HG02759 (cell line): ENCODE measurements at regions not wholly inside any gene's neighbourhood (a gene's known extent, or its start where the extent isn't known, plus 50 kb on each side); places are given as distances from the start of the nearest gene placed in this dataset.
"Not testable (repeated sequence)": the region's sequence is repeated elsewhere in the genome, so short reads cannot be mapped to it uniquely, and the experiment has no call there.

Experiments used
- ATAC-seq: cut with Tn5 transposase; IDR thresholded peaks from one replicate; pipeline ENCODE4 v1.9.1; 2021; ENCODE audit warnings: mild to moderate bottlenecking, moderate library complexity; ENCODE audit not compliant: unreplicated experiment

- not testable (repeated sequence) for ATAC-seq
Measured at GRCh38 chrX:40788698-40789097, 53.4 kb upstream of the MED14 start.

DNA sequence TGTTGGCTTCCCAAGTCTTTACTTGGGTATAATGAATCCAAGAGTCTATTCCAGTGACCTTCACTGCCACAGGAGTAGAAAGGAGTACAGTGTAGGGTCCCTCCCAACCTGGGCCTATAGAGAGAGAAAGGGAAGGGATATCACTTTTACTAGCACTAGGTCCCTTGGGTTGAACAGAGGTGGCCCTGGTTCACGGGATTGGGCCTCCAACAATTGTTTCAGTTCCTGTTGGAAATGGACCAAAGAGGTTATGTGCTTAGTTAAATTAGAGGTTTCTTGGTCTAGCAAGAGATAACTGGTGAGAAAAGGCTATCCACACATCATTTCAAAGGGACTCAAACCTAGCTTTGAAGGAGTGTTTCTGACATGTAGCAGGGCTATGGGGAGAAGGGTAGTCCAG, 57.1 kb upstream of the MED14 start:
- no peak for ATAC-seq

GRCh38 chrX:40794829-40795130, 59.4 kb upstream of the MED14 start:
- not testable (repeated sequence) for ATAC-seq

- ATAC-seq, result not testable (repeated sequence)
Measured at GRCh38 chrX:40799745-40800144, 64.4 kb upstream of the MED14 start.

DNA sequence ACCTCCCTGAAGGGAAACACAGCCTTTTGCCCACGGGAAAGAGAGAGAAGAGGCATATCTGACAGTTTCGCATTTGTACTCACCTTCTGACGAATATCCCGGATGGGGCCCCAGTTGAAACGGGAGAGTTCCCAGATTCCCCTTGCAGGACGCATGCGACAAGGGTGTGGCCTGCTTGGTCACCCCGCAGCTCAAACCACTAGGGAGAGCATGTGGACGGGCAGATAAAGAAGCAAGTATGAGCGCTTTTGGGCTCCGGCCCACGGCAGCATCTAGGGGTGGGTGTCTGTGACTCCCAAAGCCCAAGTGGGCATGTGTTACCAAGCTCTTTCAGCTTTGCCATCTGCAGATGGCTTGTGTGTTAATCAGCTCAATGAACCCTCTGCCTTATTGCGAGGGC, 70.1 kb upstream of the MED14 start:
- no peak for ATAC-seq

DNA sequence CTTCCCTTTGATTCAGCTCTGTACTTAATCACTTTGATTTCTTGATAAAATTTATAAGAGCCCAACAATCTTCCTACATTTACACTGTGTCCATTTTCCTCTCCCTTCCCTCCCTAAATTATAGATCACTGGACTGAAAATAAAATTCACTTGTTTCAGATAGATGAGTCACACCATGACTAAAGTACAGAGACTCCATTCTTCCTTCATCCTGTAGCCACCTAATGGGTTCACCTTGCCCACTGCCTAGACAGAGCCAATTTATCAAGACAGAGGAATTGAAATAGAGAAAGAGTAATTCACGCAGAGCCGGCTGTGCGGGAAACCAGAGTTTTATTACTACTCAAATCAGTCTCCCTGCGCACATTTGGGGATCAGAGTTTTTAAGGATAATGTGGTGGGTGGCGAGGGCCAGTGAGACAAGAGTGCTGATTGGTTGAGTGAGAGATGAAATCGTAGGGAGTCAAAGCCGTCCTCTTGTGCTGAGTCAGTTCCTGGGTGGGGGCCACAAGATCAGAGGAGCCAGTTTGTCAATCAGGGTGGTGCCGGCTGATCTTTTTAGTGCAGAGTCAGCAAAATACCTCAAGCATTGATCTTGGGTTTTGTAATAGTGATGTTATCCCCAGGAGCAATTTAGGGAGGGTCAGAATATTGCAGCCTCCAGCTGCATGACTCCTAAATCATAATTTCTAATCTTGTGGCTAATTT, 71.3 kb upstream of the MED14 start:
- no peak for ATAC-seq

DNA sequence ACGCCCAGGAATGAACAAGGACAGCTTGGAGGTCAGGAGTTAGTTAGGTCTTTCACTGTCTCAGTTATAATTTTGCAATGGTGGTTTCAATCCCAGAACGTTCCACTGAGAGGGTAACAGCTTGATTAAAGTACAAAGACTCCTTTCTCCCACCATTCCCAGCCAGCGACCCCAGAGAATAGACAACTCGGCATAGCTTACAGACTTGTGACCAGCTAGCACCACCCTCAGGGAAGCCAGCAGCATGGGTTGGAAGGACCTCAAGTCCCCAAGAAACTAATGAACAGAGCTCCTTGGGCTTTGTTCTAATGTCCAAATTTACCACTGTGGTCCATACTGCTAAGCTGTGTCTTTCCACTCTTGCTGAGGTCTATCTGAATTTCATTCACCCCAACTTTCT, 72.0 kb upstream of the MED14 start:
- ATAC-seq, result no peak

DNA sequence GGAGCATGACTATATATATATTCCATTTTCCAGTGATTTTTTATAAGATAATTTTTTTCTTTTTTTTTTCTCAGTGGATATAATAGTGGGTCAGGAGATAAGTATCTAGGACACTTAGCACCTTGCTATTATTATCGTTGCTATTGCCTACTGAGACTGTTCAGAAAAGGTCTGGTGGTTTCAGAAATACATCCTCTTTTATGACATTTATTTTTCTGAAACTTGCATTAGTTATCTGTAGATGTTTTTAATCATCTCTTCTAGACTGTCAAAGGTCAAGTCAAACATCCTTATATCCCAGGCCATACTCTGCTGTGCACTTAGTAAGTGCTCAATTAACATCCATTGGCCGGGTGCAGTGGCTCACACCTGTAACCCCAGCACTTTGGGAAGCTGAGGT, 72.9 kb upstream of the MED14 start:
- ATAC-seq, result no peak

GRCh38 chrX:40809210-40809609, 73.9 kb upstream of the MED14 start:
- ATAC-seq, result no peak

DNA sequence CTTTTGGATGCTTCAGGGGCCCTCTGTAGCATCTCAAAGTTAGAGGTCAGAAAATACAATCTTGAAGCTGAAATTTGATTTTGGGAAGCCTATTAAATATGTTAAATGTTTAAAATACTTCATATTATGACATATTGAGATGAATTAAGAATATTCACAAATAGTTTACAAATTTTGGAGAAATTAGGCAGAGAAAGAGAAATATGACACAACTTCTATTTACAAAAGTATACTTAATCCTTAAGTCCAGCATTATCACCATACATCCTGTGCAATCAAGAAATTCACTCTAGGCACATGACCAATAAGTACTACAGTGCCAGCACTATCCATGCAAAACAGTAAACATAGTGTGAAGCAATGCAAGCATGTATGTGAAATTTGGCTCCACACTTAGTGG, 79.7 kb upstream of the MED14 start:
- ATAC-seq, result not testable (repeated sequence)

GRCh38 chrX:40816906-40817305, 81.6 kb upstream of the MED14 start:
- ATAC-seq, result no peak

GRCh38 chrX:40818236-40818635, 82.9 kb upstream of the MED14 start:
- no peak for ATAC-seq

DNA sequence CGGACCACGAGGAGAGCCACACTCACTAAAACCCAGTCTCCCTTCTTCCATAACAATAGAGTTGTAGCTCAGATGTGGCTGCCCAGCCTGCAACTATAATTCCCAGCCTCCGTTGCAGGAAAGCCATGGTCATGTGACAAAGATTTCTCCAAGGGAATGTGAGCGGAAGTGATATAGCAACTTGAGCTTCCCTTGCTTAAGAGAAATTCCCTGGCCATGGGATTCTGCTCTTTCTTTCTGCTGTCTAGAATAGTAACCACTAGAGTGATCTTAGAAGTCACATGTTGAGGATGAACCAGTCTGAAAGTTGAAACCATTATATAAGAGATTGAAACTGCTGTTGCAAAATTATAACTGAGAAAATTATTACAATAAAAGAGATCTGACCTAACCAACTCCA, 86.4 kb upstream of the MED14 start:
- ATAC-seq, result no peak

DNA sequence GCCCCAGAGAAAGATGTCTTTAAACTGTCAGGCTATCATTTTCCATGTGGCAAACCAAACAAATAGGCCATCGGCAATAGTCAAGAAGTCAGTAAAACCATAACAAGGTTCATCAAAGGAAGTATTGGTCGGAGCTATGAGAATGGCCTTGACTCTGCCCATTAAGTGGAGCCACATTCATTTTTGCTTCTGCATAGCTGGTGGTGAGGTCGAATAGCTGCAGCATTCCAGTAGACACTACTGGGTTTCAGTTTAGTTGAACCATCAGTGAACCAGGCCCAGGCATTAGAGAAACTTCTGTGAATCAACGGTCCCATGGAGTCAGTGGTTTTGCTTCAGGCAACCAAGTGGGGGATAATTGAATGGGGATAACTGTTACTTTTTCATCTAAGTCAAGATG, 92.0 kb upstream of the MED14 start:
- no peak for ATAC-seq

DNA sequence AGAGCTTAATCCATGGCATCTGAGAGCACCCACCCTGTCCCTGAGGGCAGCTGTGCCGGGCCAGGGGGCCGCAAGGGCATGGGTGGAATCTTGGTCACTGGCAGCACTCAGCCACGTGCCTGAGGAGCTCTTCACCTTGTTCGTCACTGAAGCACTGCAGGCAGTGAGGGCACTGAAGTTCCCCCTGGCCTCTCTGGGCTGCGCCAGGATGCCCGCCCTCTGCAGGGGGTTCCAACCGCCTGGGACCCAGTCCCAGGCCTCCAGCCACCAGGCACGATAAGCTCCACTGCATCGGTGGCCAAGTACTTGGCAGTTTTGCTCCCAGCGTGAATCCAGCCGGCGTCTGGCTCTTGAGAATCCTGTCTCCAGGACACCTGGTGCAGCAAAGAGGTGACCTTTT, 96.4 kb upstream of the MED14 start:
- ATAC-seq, result no peak

- ATAC-seq, result no peak
Measured at GRCh38 chrX:40832723-40833122, 97.4 kb upstream of the MED14 start.

DNA sequence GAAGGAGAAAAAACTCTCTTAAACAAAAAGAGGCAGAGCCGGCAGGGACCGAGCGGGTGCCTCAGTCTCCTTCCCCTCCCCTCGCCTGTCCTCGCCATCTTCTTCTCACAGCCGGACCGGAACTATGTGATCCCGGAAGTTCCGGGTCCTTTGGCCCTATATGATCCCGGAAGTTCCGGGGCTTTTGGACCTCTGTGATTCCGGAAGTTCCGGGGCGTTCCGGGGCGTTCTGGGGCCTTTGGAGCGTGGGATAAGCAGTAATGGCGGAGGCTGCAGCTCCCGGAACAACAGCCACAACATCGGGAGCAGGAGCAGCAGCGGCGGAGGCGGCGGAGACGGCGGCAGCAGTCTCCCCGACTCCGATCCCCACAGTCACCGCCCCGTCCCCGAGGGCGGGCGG, 98.9 kb upstream of the MED14 start:
- no peak for ATAC-seq

DNA sequence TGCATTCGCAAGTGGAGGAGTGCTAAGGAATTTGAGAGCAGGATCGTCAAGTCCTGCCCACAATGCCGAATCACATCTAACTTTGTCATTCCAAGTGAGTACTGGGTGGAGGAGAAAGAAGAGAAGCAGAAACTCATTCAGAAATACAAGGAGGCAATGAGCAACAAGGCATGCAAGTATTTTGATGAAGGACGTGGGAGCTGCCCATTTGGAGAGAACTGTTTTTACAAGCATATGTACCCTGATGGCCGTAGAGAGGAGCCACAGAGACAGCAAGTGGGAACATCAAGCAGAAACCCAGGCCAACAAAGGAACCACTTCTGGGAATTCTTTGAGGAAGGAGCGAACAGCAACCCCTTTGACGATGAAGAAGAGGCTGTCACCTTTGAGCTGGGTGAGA, 100.2 kb upstream of the MED14 start:
- no peak for ATAC-seq

DNA sequence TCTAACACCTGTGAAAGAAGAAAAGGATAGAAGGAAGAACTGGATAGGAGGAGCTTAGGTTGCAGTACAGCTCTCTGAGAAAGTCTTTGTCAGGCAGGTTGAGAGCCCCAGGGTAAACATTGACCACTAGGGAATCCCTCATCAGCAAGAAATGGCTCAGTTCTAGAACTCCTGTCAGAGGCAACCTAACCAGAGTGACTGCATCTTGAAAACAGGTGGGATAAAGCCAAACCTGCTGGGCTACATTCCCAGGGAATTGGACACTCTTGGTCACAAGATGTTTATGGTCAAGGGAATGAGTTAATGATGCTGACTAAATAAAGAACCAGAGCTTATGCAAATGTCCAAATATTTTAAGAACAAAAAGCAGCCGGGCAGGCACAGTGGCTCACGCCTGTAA, 108.3 kb upstream of the MED14 start:
- no peak for ATAC-seq

GRCh38 chrX:40844471-40844870, 109.1 kb upstream of the MED14 start:
- no peak for ATAC-seq

DNA sequence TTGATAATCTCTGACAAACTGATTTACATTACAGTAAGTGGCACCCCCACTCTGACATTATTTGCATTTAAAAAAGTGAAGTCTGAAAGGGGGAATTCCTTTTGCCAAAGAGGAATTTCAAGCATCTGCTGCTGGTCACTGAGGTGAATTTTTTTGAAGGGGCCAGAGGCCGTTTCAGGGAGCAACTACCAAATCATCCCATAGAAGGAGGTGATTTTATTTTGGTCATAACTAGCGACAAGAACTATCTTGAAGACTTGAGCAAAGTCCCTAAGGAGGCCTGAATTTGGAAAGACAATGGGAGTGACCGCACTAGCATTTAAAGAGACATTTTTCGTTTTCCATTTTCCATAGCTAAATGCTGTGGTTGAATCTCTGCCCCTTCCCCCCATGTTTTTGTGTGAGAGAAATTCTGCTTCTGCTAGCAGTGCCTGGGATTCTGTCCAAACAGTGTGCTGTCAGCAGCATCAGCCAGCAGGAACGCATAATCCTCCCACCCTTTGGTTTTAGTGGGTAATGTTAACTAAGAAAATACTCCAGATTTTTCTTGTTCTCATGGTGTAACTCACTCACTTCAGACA, 110.1 kb upstream of the MED14 start:
- ATAC-seq, result no peak

GRCh38 chrX:40849906-40850823, 114.8 kb upstream of the MED14 start:
- no peak for ATAC-seq
